Germinal center (tissue), 1 donor: ENCODE measurements at regions not wholly inside any gene's neighbourhood (a gene's known extent, or its start where the extent isn't known, plus 50 kb on each side); places are given as distances from the start of the nearest gene placed in this dataset.

Experiments
- DNase-seq: peaks from one replicate; pipeline ENCODE4 v3.0.0; 2012; ENCODE audit warnings: mixed read lengths, low spot score

DNA sequence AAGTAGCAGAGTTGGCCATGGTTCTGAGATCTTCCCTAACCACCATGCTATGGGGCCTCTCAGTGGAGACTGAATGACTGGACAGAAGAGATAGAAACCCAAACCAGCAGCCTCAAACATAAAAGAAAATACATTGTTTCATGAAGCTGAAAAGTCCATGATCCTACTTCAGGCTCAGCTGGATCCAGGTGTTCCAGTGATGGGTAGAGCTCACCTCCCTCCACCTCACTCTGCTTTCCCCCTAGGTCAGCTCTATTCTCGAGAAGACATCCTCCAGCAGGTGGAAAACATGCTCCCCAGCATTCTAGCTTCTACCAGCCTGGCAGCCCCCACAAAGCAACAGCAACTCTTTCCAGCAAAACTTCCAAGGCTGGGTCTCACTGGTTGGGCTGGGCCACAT is 132.1 kb downstream of the OAT start:
- no peak for DNase-seq

- DNase-seq: no peak
These were observed 132.9 kb downstream of the OAT start for GRCh38 chr10:124285587-124286527.

DNA sequence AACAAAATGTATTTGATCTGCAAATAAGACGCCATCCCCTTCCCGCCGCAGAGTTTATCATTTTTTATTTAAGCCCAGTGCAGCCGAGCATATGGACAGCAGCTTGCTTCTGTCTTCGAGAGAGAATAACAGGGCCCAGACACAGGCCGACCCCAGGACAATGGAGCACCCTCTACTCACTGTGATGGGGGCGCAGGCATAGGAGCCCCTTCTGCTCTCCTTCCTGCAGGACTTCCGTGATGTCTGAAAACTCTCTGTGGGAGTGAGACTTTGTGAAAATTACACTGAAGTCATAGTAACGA is 134.8 kb downstream of the OAT start:
- DNase-seq: no peak

DNA sequence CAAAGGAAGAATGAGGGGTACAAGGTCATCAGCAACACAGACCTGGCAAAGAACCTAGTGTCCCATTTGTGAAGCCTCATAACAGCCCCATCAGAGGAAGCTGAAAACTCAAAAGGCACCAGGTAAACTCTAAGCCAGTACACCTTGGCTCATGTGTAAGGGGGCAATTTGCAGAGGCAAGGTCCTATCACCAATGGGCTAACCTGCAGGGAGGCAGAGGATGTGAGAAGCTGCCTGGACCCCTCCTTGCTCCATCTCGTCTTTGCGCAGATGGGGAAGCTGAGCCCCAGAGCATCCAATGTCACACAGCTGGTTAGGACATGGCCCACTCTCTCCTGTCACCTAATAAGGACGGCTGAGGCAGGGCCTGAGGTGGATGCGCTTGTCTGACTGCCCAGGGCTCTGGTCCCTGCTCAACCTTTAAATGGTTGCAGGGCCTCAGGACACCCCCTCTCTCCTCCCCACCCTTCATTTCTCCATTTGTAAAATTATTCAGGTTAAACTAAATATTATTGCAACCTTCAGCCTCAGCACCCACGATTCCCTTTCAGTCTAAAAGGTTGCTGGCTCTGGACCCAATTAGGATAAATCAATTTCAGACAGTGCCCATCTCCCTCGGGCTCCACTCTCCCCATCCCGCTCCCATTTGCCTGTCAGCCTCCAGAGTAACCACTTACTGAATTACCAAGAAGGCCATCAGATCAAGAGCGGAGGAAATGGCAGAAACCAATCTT is 135.3 kb downstream of the OAT start:
- DNase-seq: no peak

GRCh38 chr10:124282326-124282725 is 136.4 kb downstream of the OAT start:
- no peak for DNase-seq

GRCh38 chr10:124281666-124282065 is 137.1 kb downstream of the OAT start:
- no peak for DNase-seq

DNA sequence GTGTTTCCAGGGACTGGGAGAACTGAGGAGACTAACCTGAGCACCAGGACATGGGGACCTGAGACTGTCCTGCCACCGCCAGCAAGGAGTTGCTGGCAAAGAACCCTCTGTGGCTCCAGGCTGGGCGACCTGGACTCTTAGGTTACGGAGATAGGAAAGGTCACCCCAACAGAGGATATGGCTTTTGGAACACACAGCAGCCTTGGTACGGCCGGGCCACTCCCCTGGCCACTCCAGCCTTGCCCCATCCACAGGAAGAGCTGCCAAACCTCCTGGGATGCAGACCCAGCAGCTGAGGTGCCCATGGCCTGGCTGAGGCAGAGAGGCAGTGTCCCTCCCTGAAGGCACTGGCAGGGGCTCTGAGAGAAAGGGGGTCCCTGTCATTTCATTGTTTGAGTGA is 137.8 kb downstream of the OAT start:
- no peak for DNase-seq

DNA sequence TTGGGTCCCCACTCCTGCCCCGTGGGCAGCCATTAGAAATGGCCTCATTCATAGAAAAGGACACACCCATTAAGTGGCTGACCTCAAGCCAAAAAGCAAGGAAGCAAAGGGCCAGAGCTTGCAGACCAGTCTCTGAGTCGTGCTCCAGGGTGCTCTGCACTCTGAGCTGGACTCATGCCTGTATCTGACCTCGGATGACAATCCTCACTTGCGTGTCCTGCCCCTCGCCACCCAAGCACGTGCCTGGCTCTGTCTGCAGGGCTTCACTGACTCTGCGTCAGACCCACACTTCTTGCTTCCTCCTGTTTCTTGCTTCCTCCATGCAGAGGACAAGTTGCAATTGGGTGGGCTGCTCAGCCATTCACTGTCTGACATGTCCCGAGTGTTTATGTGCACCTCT is 138.8 kb downstream of the OAT start:
- no peak for DNase-seq

DNA sequence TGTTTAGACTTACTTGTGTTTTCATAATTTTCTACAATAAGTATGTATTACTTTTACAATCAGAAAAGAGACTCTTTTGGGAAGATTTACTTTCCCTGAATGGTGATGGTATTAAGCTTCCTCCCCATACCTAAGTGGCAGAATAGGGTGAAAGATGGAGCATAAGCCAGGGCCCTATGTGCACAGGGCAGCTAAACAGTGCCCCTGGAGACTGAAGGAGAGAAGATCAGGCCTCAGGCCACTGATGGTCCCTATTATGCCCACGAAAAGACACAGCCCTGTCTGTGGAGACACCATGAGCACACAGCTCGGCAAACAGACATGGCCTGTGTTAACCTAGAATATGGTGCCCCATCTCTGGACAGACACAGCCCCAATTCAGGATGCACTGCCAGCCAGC is 139.4 kb downstream of the OAT start:
- DNase-seq: no peak

- DNase-seq: no peak
These were observed 140.4 kb downstream of the OAT start for GRCh38 chr10:124278356-124278755.

DNA sequence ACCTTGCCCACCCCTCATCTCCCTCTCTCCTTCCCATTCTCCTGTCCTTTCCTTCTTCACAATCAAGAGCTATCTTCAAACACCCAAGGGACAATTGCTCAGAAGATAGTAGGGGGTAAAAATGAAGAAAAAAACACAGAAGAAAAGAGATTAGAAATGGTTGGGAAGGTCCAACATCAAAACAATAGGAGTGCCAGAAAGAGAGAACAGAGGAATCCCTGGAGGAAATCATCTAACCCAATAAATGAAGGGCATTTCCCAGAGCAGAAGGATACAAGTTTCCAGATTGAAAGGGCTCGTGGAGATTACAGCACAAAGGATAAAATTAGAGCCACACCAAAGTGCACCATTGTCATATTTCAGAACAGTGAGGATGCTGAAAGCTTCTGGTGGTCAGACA is 145.6 kb downstream of the OAT start:
- DNase-seq: no peak

- no peak for DNase-seq
These were observed 147.0 kb downstream of the OAT start for GRCh38 chr10:124271676-124272075.

DNA sequence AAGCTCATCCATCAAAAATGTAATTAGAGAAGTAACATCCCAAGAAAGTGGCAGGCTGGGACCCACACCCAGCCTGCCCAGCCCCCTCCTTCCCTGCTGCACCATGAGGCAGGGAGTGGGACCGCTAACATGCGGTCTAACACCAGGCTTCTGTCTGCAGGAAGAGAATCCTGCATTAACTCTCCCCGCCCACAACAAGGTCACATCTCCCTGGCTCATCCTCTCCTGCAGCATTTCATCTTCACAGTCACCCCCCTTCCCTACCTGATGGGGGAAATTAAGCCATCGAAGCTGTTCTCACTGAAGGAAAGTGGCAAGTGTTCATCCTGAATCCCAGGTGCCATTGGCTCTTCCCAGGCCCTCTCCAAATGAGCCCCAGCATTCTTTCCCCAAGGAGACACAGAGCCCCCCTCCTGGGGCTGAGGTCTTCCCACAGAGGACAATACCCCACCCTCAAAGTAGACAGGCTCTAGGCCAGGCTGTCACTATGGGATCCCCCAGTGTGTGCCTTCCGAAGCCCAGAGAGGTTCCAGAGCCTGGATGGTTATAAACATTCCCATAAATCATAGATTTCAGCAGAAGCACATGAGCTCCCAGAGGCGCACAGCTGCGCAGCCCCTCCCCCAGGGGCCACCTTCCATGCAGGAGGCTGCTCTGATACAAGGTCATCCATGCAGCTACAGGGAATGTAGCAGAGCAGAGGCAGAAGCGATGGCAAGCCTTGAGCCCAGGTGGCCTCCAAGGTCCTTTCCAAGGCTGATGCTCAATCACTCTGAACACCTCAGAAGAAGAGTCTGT is 148.0 kb downstream of the OAT start:
- no peak for DNase-seq

- no peak for DNase-seq
These were observed 149.7 kb downstream of the OAT start for GRCh38 chr10:124268976-124269375.

- DNase-seq: no peak
These were observed 150.7 kb downstream of the OAT start for GRCh38 chr10:124267911-124268549.

DNA sequence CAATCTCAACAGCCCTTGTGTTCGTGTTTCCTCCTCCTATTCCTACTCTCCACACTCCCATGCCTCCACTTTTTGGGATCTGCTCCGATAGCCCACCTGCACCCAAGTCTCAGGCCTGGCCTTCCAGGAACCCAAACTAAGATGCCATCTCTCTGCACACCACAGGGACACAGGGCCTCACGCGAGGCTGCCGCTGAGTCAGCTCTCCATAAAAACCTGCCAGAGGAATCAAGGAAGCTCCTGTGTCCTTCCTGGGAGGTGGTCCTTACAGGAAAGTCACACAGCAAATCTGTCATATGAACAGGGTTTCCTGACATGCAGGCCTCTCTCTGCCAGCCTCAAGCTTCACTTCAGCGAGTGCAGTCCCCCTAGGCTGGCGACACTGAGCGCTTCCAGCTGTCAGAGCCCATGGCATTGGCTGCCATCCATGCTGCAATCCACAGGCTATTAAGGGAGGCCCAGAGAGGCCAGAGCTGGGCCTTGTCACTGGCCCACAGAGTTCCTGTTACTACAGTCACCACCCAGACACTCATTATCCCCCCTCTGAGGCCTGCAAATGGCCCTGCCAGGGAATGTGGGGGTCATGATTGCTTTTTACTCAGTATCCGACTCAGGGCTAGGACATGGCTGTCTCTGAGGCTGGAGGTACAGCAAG is 151.4 kb downstream of the OAT start:
- DNase-seq: no peak

- DNase-seq: no peak
These were observed 152.1 kb downstream of the OAT start for GRCh38 chr10:124266468-124267230.

GRCh38 chr10:124265776-124266467 is 152.8 kb downstream of the OAT start:
- no peak for DNase-seq

- no peak for DNase-seq
These were observed 153.4 kb downstream of the OAT start for GRCh38 chr10:124265391-124265745.

DNA sequence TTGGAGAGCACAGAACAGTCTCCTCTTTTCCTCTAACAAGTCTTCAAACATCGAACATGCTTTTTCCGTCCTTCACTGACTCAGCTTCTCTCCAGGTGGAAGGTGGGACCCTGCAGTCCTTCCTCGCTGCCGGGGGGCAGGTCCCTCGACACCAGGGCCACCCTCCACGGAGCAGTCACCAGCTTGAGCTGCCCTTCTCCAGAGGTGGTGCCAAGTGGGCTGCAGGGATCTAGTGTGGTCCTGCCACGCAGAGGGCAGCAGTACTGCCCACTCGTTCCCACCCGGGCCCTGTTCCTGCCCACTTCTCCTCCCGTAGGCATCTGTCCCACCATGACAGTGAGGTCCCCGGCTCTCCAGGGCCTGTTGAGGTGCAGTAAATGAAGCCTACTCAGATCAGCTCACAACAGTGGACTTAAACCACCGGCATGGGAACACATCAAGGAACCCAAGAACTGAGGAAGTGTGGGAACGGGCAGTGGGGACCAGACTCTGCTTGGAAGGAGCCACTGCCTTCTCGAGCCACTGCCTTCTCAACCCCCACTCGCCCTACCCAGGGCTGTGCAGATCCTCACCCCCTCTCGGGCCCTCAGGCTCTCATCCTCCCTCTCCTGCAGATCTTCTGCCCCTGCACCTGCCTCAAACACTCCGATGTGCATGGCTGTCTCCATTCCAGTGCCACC is 153.9 kb downstream of the OAT start:
- no peak for DNase-seq
